CD4-positive, alpha-beta memory T cell (primary cell): ENCODE measurements at regions not wholly inside any gene's neighbourhood (a gene's known extent, or its start where the extent isn't known, plus 50 kb on each side); places are given as distances from the start of the nearest gene placed in this dataset.

Experiments used
- CTCF ChIA-PET: fragments of 350-600 bp; sonication (Branson Sonifier 250); formaldehyde crosslinking; loops from one replicate; lab custom pipeline; 2021; ENCODE audit warnings: inconsistent platforms; ENCODE audit not compliant: partially characterized antibody; lab: Charles Lee
- POLR2A ChIA-PET: fragments of 350-600 bp; sonication (Branson Sonifier 250); formaldehyde crosslinking; loops from one replicate; lab custom pipeline; 2021; ENCODE audit not compliant: partially characterized antibody; lab: Charles Lee
- DNase-seq, 5 donors: peaks; one replicate each; pipeline versions ENCODE4 v3.0.0 to v3.0.0-alpha.2; 2020 to 2022; ENCODE audit warnings: mixed read lengths in 1 of 5
- H3K27ac ChIP-seq: one replicate; pipeline ENCODE4 v1.7.0; 2013; ENCODE audit warnings: low read depth, low read length
- H3K27me3 ChIP-seq: 2 replicates; pipeline ENCODE4 v1.7.0; 2013; ENCODE audit warnings: mild to moderate bottlenecking, low read length, moderate library complexity; ENCODE audit not compliant: insufficient read depth
- H3K36me3 ChIP-seq: 2 replicates; pipeline ENCODE4 v1.7.0; 2013; ENCODE audit warnings: mild to moderate bottlenecking, low read length, moderate library complexity; ENCODE audit not compliant: insufficient read depth
- H3K4me1 ChIP-seq: 2 replicates; pipeline ENCODE4 v1.7.0; 2013; ENCODE audit warnings: mild to moderate bottlenecking, low read length, moderate library complexity; ENCODE audit not compliant: insufficient read depth
- H3K4me3 ChIP-seq, 2 donors: one replicate each; pipeline ENCODE4 v1.7.0; 2013; ENCODE audit warnings: low read length in 2 of 2, mild to moderate bottlenecking in 1 of 2
- H3K9me3 ChIP-seq, 2 donors: one replicate each; pipeline ENCODE4 v1.7.0; 2013; ENCODE audit warnings: low read length in 2 of 2, control low read depth in 1 of 2; ENCODE audit not compliant: control insufficient read depth in 1 of 2
- H3K27ac Mint-ChIP-seq, 7 donors: one replicate each; pipeline ENCODE4 v1.8.0; 2020 to 2021; ENCODE audit warnings: mixed read lengths in 7 of 7, mild to moderate bottlenecking in 6 of 7, inconsistent platforms in 3 of 7, moderate library complexity in 3 of 7
- H3K27me3 Mint-ChIP-seq, 2 donors: one replicate each; pipeline ENCODE4 v1.8.0; 2020 to 2021; ENCODE audit warnings: mixed read lengths in 2 of 2
- H3K36me3 Mint-ChIP-seq, 2 donors: one replicate each; pipeline ENCODE4 v1.8.0; 2020 to 2021; ENCODE audit warnings: mixed read lengths in 2 of 2, inconsistent platforms in 1 of 2, mild to moderate bottlenecking in 1 of 2
- H3K4me1 Mint-ChIP-seq, 4 donors: one replicate each; pipeline ENCODE4 v1.8.0; 2020 to 2021; ENCODE audit warnings: mixed read lengths in 4 of 4, mild to moderate bottlenecking in 1 of 4
- H3K4me3 Mint-ChIP-seq, 8 donors: one replicate each; pipeline ENCODE4 v1.8.0; 2020 to 2021; ENCODE audit warnings: mixed read lengths in 8 of 8, mild to moderate bottlenecking in 7 of 8, moderate library complexity in 6 of 8, inconsistent platforms in 3 of 8
- H3K9me3 Mint-ChIP-seq, 8 donors: one replicate each; pipeline ENCODE4 v1.8.0; 2020 to 2021; ENCODE audit warnings: mixed read lengths in 8 of 8, mild to moderate bottlenecking in 5 of 8, inconsistent platforms in 3 of 8, moderate library complexity in 1 of 8
- intact Hi-C: fragments of 100-400 bp; cut with micrococcal nuclease; formaldehyde crosslinking; loops from one replicate; pipeline ENCODE4 v1.15.1; 2023

GRCh38 chr20:10784554-10785183 lies 110.9 kb upstream of the JAG1 start:
- H3K36me3 ChIP-seq: no peaks in the 10 kb centered on the region
- H3K4me1 ChIP-seq: no peaks in the 10 kb centered on the region
- ChIA-PET CTCF (no interaction called here), POLR2A (no interaction called here)
- Mint-ChIP-seq H3K9me3 (peaks cover 0 to 4% (median 0%) of the 10 kb centered on the region in 8 donors), H3K36me3 (no peaks in the 10 kb centered on the region), H3K4me3 (no peak overlapping the region), H3K27me3 (peaks cover 1% of the 10 kb centered on the region in 2 donors), H3K27ac (no peak overlapping the region), H3K4me1 (no peaks in the 10 kb centered on the region)
- no peaks in the 10 kb centered on the region for H3K9me3 ChIP-seq
- no peak for DNase-seq
- no peak overlapping the region for H3K4me3 ChIP-seq
- intact Hi-C loops: no loop called here
- no peaks in the 10 kb centered on the region for H3K27me3 ChIP-seq
- no peak overlapping the region for H3K27ac ChIP-seq

- no peak for DNase-seq
- no peak overlapping the region for H3K27ac Mint-ChIP-seq
- no peaks in the 10 kb centered on the region for H3K27me3 ChIP-seq
- intact Hi-C loops: no loop called here
- H3K4me1 Mint-ChIP-seq: no peaks in the 10 kb centered on the region
- ChIA-PET CTCF (no interaction called here), POLR2A (no interaction called here)
- no peak overlapping the region for H3K4me3 ChIP-seq
- no peaks in the 10 kb centered on the region for H3K36me3 Mint-ChIP-seq
- no peak overlapping the region for H3K4me3 Mint-ChIP-seq
- H3K27ac ChIP-seq: no peak overlapping the region
- H3K9me3 ChIP-seq: no peaks in the 10 kb centered on the region
- peaks cover 0 to 4% (median 0%) of the 10 kb centered on the region in 8 donors for H3K9me3 Mint-ChIP-seq
- peaks cover 0 to 1% of the 10 kb centered on the region in 2 donors for H3K27me3 Mint-ChIP-seq
- H3K36me3 ChIP-seq: no peaks in the 10 kb centered on the region
- H3K4me1 ChIP-seq: no peaks in the 10 kb centered on the region
Observed at GRCh38 chr20:10786678-10787077, 112.9 kb upstream of the JAG1 start.

GRCh38 chr20:10788055-10788454 lies 114.3 kb upstream of the JAG1 start:
- Mint-ChIP-seq H3K4me1 (peaks cover 0 to 5% (median 0%) of the 10 kb centered on the region in 4 donors), H3K4me3 (no peak overlapping the region), H3K9me3 (peaks cover 0 to 4% (median 0%) of the 10 kb centered on the region in 8 donors), H3K27me3 (no peaks in the 10 kb centered on the region), H3K27ac (no peak overlapping the region), H3K36me3 (no peaks in the 10 kb centered on the region)
- H3K9me3 ChIP-seq: no peaks in the 10 kb centered on the region
- no peaks in the 10 kb centered on the region for H3K27me3 ChIP-seq
- intact Hi-C loops: no loop called here
- H3K27ac ChIP-seq: no peak overlapping the region
- H3K36me3 ChIP-seq: no peaks in the 10 kb centered on the region
- ChIA-PET POLR2A (no interaction called here), CTCF (no interaction called here)
- DNase-seq: no peak
- no peak overlapping the region for H3K4me3 ChIP-seq
- no peaks in the 10 kb centered on the region for H3K4me1 ChIP-seq

GRCh38 chr20:10788877-10789276 lies 115.1 kb upstream of the JAG1 start:
- H3K27me3 Mint-ChIP-seq: no peaks in the 10 kb centered on the region
- H3K4me3 Mint-ChIP-seq: no peak overlapping the region
- Histone ChIP-seq H3K4me3 (no peak overlapping the region), H3K36me3 (no peaks in the 10 kb centered on the region), H3K4me1 (no peaks in the 10 kb centered on the region), H3K27ac (no peak overlapping the region), H3K9me3 (no peaks in the 10 kb centered on the region), H3K27me3 (no peaks in the 10 kb centered on the region)
- intact Hi-C loops: no loop called here
- ChIA-PET POLR2A (no interaction called here), CTCF (no interaction called here)
- peaks cover 0 to 5% (median 0%) of the 10 kb centered on the region in 4 donors for H3K4me1 Mint-ChIP-seq
- H3K27ac Mint-ChIP-seq: no peak overlapping the region
- DNase-seq: no peak
- peaks cover 0 to 4% (median 0%) of the 10 kb centered on the region in 8 donors for H3K9me3 Mint-ChIP-seq
- no peaks in the 10 kb centered on the region for H3K36me3 Mint-ChIP-seq

GRCh38 chr20:10789386-10789785 lies 115.6 kb upstream of the JAG1 start:
- Mint-ChIP-seq H3K27ac (no peak overlapping the region), H3K9me3 (peaks cover 0 to 4% (median 0%) of the 10 kb centered on the region in 8 donors)
- CTCF ChIA-PET: no interaction called here

GRCh38 chr20:10790013-10790412 lies 116.2 kb upstream of the JAG1 start:
- Mint-ChIP-seq H3K27ac (no peak overlapping the region), H3K27me3 (no peaks in the 10 kb centered on the region), H3K9me3 (peaks cover 0 to 4% (median 0%) of the 10 kb centered on the region in 8 donors), H3K4me3 (no peak overlapping the region), H3K4me1 (peaks cover 0 to 5% (median 0%) of the 10 kb centered on the region in 4 donors), H3K36me3 (no peaks in the 10 kb centered on the region)
- H3K36me3 ChIP-seq: no peaks in the 10 kb centered on the region
- no peak overlapping the region for H3K27ac ChIP-seq
- ChIA-PET CTCF (no interaction called here), POLR2A (no interaction called here)
- no peaks in the 10 kb centered on the region for H3K27me3 ChIP-seq
- intact Hi-C loops: no loop called here
- H3K4me1 ChIP-seq: no peaks in the 10 kb centered on the region
- no peak overlapping the region for H3K4me3 ChIP-seq
- DNase-seq: no peak
- no peaks in the 10 kb centered on the region for H3K9me3 ChIP-seq

More at GRCh38 chr20:10789386-10789785, 115.6 kb upstream of the JAG1 start:
- POLR2A ChIA-PET: no interaction called here
- no peaks in the 10 kb centered on the region for H3K9me3 ChIP-seq
- no peak for DNase-seq
- no peak overlapping the region for H3K4me3 Mint-ChIP-seq
- no peaks in the 10 kb centered on the region for H3K36me3 Mint-ChIP-seq
- no peaks in the 10 kb centered on the region for H3K27me3 Mint-ChIP-seq
- H3K4me3 ChIP-seq: no peak overlapping the region
- no peaks in the 10 kb centered on the region for H3K4me1 ChIP-seq
- H3K4me1 Mint-ChIP-seq: peaks cover 0 to 5% (median 0%) of the 10 kb centered on the region in 4 donors
- H3K27ac ChIP-seq: no peak overlapping the region
- H3K27me3 ChIP-seq: no peaks in the 10 kb centered on the region
- intact Hi-C loops: no loop called here
- no peaks in the 10 kb centered on the region for H3K36me3 ChIP-seq

GRCh38 chr20:10792291-10792690 lies 118.5 kb upstream of the JAG1 start:
- CTCF ChIA-PET: no interaction called here
- no peaks in the 10 kb centered on the region for H3K27me3 Mint-ChIP-seq

More at GRCh38 chr20:10792291-10792690, 118.5 kb upstream of the JAG1 start:
- no peak for DNase-seq
- H3K27ac ChIP-seq: no peak overlapping the region
- POLR2A ChIA-PET: no interaction called here
- no peaks in the 10 kb centered on the region for H3K36me3 ChIP-seq
- Mint-ChIP-seq H3K4me3 (no peak overlapping the region), H3K36me3 (no peaks in the 10 kb centered on the region), H3K4me1 (peaks cover 0 to 5% (median 0%) of the 10 kb centered on the region in 4 donors), H3K9me3 (peaks cover 0 to 7% (median 0%) of the 10 kb centered on the region in 8 donors), H3K27ac (peak overlapping the region in 1 of 7 donors; percentile 11)
- no peak overlapping the region for H3K4me3 ChIP-seq
- intact Hi-C loops: no loop called here
- H3K27me3 ChIP-seq: no peaks in the 10 kb centered on the region
- H3K4me1 ChIP-seq: no peaks in the 10 kb centered on the region
- H3K9me3 ChIP-seq: no peaks in the 10 kb centered on the region
